Middle frontal gyrus (tissue), 1 donor: ENCODE measurements at regions not wholly inside any gene's neighbourhood (a gene's known extent, or its start where the extent isn't known, plus 50 kb on each side); places are given as distances from the start of the nearest gene placed in this dataset.
A peak's percentile ranks its signal among the peaks of the same experiment; 100 is the strongest.

ENCODE experiments used
- DNase-seq: peaks from one replicate; pipeline ENCODE4 v3.0.0-alpha.2; 2015; ENCODE audit warnings: low spot score; ENCODE audit errors: extremely low spot score

DNA sequence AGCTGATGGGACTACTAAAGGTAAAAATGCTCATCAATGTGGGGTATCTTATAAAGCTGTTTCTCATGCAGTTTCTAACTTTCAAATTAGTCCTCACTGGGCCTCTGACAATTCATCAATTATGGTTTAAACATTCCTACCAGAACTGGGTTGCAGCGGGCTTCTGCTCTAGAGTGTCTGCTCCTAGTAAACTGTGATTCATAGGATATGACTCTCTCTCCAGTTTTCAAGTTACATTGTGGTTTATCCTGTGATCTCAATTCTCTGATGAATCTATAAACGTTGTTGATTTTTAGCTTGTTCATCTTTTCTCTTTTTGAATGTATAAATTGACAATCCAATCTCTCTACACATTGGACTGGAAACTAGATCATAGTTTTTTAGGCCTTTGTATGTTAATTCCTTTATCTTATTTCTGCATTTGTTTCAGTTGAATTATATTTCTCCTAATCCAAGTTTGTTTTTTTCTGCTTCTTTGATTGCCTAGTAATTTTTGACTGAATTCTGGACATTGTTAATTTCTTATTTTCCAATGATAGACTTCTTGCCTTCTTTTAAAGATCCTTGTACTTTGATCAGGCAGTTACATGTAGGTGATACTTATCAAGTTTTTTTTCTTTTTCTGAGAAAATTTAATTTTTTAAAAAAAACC is 822.6 kb downstream of the TLE1 start:
- DNase-seq = no peak

DNA sequence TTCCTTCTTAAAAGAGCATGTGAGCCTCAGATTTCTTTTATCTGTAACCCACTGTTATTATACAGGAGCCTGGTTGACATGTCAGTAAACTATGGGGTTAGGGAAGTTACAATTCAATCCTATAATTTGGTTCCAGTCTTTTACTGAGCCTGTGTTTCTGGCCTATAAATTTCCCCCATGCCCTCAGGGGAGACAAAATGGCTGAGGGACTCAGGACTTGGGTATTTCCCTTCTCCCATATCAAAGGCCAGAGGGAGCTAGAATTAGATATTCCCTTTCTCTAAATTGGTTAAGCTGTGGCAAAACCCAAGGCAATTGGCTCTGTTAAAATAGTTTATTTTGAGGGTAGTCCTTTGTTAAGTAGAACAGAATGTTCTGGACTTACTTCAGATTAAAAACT is 823.2 kb downstream of the TLE1 start:
- no peak for DNase-seq

DNA sequence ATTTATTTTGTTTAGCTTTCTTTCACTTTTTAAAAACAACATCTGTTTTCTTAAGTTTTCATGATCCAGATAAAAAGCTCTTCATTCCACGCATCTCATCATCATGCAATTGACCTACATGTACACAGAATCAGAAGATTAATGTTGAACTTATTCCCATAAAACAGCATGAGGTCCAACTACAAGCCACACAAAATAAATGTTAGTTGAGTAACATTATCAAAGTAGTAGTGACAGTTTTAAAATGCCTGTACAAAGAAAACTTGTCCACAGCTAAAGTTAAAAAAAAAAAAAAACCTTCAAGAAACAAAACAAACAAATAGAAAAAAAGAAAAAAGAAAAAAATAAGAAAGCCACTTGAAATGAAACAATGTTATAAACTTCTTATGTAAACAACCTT is 846.3 kb downstream of the TLE1 start:
- no peak for DNase-seq

DNA sequence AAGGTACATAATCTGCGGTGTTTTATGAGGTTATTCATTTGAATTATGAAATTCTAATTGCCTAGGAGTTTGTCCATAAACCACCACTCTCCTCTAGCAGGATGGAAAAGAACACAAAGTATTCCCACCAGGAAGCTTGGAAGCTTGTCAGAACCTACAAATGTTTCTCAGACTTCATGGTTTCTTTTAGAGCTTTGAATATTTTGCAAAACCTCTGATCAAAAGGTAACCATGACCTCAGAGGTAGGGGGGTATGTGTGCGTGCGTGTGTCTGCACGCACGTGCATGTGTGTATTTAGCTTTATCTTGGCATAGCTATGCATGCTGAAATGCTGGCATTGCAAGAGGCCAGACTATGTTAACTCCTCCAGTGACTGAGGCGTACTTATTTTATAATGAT is 847.0 kb downstream of the TLE1 start:
- DNase-seq = no peak

DNA sequence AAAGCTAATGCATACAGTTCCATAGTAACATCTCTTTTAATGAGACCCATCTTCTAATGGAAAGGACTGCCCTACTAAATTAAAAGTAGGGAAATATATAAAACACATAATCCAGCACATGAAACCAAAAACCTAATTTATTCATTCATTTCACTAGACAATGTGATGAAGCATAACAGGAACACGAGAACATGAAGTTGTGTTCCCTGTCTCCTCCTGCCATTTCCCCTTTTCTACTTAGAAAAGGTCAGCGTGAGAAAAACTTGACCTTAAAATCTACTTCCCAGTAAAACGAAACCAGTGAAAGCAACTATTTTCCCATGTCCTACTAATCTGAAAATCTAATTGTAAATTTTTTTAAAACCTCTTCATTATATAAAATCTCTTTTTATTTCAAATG is 847.5 kb downstream of the TLE1 start:
- no peak for DNase-seq

DNA sequence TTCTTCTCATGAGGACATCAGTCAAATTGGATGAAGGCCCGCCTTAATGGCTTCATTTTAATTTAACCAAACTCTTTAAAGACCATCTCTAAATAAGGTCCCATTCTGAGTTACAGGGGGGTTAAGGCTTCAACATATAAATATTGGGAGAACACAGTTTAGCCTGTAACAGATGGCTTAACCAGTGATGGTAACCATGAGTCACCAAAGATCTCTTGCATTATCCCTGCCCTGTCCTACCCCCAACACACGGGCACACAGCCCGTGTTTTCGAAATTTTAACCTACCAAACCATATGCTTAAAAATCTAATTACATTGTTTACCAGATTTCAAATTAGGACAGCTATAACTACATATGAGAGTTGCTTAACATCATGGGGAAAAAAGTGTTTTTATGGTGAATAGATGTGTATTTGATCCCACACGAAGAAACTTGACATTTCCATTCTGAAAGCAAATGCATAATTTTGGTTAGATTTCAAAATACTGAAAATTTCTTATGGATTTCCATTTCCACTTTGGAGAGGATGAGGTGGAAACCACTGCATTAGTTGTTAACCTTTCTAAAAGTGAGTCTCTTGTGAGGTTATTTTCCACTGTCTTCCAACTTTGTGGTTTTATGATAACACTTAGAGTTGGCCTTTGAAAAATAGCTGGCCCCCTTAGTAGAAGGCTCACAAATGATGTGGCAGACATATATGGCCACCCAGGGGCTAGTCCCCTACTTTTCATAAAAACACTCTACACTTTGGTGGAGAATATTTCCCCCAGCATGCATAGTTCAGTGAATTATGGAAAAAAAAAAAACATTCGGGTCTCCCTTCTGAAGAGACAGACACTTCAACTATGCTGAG is 849.3 kb downstream of the TLE1 start:
- DNase-seq = no peak

DNA sequence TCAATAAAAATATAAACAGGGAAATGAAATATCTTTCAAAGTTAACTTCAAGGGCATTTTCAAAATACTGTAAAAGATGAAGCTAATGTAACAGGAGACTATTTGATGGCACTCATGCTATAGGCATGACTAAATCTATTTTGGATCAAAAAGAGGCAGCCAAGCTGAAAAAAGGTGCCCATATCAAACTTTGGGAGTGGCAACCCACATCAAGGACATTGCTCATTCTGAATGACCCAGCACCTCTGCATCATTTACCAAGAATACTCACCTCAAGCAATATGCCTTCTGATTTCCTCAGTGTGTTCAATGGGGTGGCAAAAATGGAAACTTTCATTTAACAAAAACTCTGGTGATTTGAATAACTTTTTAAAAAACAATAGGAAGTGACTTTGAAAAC is 853.3 kb downstream of the TLE1 start:
- no peak for DNase-seq

DNA sequence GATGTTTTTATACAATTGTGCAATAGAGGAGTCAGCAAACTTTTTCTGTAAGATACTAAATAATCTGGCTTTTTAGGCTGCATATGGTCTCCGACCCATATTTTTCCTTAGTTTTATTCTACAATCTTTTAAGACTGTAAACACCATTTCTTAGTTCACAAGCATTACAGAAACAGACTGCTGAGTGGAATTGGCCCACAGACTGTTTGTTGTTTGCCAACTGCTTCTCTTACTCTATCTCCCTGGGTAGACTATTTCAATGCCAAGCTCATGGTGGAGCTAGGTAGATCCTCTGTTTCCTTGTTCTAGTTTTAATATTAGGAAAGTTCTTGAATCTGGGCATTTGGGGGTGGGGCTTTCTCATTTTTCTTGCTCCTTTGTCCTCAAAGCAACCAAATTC is 857.6 kb downstream of the TLE1 start:
- DNase-seq = no peak

DNA sequence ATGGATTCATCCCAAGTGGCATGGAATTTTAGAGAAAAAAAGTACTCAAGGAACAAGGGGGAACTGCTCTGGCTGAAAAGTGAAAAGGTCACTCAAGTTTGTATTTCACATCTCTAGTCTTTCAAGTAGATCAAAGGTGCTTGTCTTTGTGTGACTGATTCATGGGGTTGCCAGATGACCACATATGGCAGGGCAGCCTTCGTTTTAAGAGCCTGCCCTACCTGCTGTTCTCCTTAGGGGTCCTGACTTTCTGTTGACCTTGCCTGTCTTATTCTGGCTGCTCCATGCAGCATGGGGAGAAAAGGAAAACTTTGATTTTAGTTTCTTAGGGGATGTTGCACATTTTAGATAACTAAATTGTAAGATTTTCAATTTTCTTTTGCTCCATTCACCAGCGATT is 877.7 kb downstream of the TLE1 start:
- no peak for DNase-seq

DNA sequence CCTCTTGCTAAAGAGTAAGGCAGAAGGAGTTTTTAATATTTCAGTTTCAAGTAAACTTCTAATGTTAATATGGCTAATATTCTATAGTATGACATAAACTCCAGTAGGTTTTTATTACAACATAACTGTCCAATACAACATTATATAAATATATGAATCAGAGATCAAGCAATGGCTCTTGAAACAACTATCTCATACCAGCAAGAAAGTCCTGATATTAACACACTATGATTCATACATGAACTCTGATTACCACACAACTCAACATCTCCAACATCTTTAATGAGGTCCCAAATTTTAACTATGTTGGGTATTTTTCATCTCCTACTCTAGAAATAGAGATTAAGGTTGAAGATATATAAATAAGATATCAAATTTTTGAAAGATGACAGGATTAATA is 878.3 kb downstream of the TLE1 start:
- DNase-seq = no peak

DNA sequence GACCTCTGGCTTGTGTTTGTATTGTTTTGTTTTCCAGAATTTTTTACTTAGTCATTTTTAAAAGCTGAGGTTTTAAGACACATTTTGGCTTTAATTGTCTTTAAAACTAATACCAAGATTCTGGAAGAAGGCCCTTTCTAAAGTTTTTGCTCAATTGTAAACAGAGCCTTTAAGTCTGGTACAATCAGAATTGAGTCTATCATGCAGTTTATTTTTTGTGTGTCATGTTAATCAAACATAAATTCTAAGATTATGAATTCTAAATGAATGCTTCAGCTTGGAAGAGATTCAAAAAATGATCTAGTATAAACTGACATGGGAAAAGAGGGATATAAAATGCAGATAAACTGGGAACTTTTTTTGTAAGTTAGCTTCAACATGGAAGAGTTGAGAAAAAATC is 882.7 kb downstream of the TLE1 start:
- DNase-seq = no peak

DNA sequence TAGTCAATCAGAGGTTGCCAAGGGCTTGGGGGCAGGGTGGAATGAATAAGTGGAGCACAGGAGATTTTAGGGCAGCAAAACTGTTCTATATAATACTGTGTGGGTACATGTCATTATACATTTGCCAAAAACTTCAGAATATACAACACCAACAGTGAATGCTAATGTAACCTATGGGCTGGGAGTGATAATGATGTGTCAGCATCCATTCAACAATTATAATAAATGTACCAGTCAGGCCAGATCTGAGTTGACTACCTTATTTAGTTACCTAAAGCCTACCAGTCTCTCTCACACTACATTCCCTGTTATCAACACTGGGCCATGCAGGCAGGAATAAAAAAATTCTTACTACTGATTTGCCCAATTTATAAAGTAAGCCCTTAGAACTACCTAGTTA is 884.5 kb downstream of the TLE1 start:
- DNase-seq = no peak

DNA sequence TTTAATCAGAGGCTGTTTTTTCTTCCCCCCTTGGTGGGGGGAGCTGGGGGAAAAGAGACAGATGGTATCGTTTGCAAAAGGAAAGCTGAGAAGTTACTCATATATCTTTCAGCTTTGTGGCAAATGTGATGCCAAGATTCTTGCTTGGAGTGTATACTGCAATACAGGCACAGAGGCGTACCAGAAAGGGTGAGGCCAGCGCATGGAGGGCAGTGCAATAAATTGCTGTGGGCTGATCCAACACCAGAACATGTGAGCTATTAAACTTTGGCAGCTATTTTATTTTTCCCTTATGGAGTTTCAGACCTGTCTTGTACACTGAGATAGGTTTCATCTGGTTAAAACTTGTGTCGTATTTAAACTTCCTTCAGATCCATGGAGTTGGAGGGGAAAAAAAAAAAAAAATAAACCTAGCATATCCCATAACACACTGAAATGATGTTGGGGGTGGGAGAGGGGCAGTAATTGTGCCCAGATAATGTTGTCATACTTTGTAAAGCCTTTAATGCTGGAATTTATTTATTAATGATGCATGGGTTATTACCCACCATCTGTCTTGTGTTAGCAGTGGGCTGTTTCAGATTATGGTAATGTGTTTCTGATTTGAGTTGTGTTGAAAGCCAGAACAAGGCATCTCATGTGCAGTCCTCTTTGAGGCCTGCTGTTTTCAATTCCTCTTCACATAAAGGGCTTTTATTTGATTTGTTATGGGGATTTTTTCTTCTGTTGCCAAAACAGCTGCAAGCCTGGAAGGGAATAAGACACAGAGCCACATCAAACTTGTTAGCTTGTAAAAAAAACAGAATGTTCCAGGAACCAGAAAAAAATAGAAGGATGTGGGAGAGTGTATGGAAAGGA is 891.3 kb downstream of the TLE1 start:
- peak; percentile 59 for DNase-seq

DNA sequence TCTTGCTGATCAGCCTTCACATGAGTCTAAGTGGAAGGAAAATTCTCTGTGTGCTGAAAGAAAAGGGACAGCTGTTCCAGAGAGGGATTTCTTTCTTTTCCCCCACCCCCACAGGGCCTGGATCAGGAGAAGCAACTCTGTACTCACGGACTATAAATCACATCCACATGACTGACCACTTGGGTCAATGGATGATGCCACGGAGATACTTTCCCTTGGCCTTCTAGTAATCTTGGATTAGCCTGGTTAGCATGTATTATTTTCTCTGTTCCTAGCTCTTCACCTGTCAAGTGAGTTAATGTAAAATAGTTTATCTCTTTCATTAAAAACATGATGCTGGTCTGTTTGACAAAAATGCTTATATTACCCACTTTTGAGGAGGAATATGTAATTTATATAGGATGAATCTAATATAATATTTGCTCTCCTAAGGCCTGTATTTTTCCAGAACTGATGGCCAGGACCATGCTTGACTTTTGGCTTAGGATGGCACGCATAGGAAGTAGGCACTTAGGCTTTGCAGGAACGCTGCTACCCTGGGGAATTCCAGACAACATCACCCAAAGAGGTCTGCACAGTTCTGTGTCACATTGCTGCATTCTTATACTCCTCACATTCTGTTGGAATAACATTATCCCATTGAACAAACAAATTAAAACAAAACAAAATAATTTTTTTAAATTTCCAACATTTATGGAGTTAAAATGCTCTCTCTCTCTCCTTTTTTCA is 892.1 kb downstream of the TLE1 start:
- DNase-seq = no peak

DNA sequence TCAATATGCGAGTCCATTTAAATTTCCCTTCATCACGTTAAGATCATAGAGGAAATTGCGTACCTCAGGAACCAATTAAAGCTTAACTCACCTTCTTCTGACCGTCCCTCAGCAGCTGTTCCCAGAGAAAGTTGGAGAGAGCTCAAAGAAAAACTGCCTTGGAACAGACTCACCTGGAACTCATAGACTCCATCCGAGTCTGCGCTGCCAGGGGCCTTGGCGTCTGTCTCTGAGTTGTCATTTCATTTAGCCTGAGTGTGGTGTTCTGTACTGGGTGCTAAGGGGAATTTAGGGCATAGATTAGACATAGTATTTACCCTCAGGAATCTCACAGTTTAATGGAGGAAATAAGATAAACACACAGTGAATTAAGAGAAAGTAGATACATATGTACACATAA is 892.7 kb downstream of the TLE1 start:
- no peak for DNase-seq

DNA sequence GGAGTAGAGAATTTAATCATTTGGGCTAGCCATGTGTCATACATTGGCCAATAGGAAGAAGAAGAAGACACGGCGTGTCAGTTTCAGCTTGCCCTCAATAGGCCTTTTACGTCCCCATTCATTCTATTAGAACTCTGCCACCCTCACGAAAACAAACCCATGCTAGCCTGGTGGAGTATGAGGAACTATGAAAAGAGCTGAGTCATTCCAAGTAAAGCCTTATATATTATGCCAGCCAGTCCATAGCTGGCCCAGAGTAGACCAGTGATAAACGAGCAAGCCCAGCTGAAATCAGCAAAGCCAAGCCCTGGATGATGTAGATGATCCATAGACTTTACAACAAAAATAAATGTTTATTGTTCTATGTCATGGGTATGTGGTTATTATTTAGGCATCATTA is 895.1 kb downstream of the TLE1 start:
- no peak for DNase-seq

DNA sequence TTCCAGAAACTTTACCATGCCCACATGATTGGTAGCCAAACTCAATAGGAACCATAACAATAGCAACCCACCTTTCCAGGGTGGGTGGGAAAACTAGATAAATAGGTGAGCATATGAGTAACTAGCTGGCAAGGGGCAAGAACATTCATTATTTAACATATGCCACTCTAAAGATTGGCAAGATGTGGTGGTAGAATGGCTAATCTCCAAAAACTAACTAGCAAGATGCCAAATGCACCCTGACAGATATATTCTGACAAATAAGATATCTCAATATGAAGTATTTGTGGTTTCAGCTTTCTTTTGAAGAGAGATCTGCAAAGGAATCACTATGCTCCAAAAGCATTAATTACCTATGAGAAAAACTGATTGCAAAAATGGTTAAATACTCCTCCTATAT is 895.6 kb downstream of the TLE1 start:
- no peak for DNase-seq

DNA sequence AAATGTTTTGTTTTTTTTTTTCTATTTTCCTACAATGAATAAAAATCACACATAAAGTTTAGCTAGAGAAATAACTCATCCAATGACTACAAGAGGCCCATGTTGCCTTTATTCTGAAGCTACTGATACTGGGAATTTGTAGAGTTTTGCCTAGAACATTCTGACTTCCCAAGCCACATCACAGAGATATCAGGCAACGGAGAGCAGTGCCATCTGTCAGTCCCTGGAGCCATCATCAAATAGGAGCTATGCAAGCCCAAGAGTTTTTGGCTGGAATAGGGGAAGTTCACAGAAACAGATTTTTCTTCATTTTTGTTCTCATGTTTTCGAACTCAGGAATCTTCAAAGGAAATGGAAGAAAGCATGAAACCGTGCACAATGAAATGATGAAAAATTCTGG is 896.6 kb downstream of the TLE1 start:
- DNase-seq = no peak

DNA sequence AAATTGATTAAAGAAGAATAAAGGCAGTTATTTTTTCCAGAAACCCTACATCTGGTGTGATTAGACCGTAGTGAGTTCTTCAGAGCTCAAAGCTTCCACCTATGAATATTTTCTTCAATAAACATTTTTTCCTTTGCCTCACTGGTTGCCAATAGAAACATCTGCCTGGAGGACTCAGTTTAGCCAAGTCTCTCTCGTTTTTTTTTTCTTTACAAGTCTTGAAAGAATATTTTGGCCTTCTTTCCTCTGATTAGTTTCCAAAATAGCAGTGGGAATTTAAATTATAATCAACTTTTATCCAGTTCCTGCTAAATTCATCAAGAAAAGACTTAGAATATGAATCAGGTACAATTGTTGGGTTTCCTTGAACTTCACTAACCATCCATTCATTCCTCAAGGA is 897.5 kb downstream of the TLE1 start:
- no peak for DNase-seq

DNA sequence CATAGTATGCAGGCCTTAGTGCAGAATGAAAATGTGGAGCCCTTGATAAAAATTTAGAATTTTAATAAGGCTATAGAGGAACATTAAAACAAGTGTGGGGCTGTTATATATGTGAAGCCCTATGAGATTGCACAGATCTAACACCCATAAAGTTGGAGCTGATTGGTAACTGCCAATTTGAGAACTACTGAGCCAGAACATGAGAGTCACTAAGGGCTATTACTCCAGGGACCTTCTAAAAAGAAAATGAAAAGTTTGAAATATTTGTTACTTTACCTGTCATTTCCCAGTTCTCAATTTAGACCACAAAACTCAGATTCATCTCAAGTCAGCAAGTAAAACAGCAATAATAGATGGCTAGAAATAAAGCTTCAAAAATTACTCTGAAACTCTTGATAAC is 898.6 kb downstream of the TLE1 start:
- DNase-seq = no peak

DNA sequence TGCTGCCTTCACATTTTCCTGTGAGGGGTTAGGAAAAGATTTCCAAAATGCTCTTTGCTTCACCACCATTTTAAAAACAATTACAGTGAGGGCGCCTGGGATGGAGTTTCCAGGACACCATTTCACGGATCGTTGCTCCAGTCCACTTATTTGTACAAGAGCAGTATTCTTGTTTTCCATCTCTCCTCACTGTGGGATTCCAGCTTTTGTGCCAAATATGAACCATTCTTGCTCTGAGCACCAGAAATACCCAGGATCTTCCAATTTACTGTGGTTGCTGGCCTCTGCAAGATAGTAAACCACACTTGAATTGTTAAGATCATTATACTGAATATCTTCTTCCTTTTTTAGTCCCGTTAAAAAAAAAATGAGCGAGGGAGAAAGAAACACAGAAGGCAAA is 899.5 kb downstream of the TLE1 start:
- no peak for DNase-seq

DNA sequence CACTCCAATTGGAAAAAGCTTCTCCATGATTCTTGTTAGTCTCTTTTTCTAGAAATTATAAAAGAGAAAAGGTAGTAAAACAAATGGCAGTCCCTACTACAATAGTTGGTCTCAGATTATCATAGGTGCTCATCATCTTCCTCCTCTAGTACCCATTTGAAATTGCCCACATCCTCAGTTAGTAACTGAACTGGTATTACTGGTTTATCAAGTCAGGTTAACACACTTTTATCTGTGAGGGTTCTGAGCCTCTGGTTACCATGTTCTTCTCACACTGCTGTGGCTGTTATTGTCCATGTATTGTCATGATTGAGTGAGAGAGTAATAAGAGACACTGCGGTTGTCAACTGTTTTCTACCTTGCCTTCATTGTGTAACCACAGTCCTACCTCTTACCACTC is 901.7 kb downstream of the TLE1 start:
- no peak for DNase-seq
